Tibial nerve (tissue), 4 donors: ENCODE measurements at regions not wholly inside any gene's neighbourhood (a gene's known extent, or its start where the extent isn't known, plus 50 kb on each side); places are given as distances from the start of the nearest gene placed in this dataset.

Experiments
- EP300 ChIP-seq, 2 donors: sonication (generic); formaldehyde crosslinking; IDR thresholded peaks; one replicate each; pipeline ENCODE4 v1.6.1; 2017; ENCODE audit warnings: antibody characterized with exemption in 2 of 2, mild to moderate bottlenecking in 1 of 2
- POLR2A ChIP-seq, 2 donors: fragments of 450-650 bp; IDR thresholded peaks; one replicate each; pipeline ENCODE4 v1.6.1; 2017; ENCODE audit warnings: antibody characterized with exemption in 2 of 2, mild to moderate bottlenecking in 2 of 2, moderate library complexity in 2 of 2
- TF ChIP-seq, protein P1 (sequence below), 5 experiments: fragments of 200-600 bp in 3 of 5; fragments of 450-650 bp in 2 of 5; sonication (generic) in 3 of 5; IDR thresholded peaks; one replicate each; pipeline ENCODE4 v1.5.1; 2016 to 2019; ENCODE audit warnings: antibody characterized with exemption in 5 of 5, mild to moderate bottlenecking in 3 of 5, moderate library complexity in 2 of 5

DNA sequence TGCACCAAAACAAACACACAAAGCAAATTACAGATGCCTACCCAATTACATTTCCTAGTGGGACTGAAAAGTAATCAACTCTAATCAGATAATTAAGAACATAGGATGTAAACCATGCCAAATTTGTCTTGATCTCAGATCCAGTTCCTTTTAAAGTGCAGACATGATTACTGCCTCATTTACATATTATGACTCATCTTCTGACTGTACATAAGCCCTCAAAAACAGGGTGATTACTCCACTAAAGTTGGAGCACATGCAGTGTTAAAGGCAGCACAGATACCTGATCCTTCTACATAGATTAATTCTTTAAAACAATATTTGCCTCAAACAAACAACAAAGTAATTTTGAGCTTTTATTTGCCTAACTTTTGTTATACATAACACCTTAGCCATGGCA, 337.2 kb downstream of the RPS29 start:
- TF ChIP-seq, protein P1, sequence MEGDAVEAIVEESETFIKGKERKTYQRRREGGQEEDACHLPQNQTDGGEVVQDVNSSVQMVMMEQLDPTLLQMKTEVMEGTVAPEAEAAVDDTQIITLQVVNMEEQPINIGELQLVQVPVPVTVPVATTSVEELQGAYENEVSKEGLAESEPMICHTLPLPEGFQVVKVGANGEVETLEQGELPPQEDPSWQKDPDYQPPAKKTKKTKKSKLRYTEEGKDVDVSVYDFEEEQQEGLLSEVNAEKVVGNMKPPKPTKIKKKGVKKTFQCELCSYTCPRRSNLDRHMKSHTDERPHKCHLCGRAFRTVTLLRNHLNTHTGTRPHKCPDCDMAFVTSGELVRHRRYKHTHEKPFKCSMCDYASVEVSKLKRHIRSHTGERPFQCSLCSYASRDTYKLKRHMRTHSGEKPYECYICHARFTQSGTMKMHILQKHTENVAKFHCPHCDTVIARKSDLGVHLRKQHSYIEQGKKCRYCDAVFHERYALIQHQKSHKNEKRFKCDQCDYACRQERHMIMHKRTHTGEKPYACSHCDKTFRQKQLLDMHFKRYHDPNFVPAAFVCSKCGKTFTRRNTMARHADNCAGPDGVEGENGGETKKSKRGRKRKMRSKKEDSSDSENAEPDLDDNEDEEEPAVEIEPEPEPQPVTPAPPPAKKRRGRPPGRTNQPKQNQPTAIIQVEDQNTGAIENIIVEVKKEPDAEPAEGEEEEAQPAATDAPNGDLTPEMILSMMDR (IDR thresholded peaks at IDR 0.05), result no peak
- TF ChIP-seq POLR2A (IDR thresholded peaks at IDR 0.05), result no peak
- no peak for TF ChIP-seq EP300 (IDR thresholded peaks at IDR 0.05)
